Liver (tissue), 3 donors: ENCODE measurements at regions not wholly inside any gene's neighbourhood (a gene's known extent, or its start where the extent isn't known, plus 50 kb on each side); places are given as distances from the start of the nearest gene placed in this dataset.

ENCODE experiments used
- CTCF ChIP-seq: fragments of 150-350 bp; IDR thresholded peaks from 2 replicates; pipeline ENCODE4 v1.5.1; 2017; ENCODE audit warnings: improper control_type of control experiment, low read depth, low read length; ENCODE audit not compliant: missing input control
- FOXA1 ChIP-seq: IDR thresholded peaks from 2 replicates; pipeline ENCODE4 v1.6.1; 2016; ENCODE audit warnings: antibody characterized with exemption
- GABPA ChIP-seq, 2 donors: IDR thresholded peaks in 1 of 2; conservative IDR thresholded peaks in 1 of 2; 2 replicates each; pipeline ENCODE4 v1.6.1; 2016; ENCODE audit warnings: antibody characterized with exemption in 2 of 2, mild to moderate bottlenecking in 1 of 2, moderate library complexity in 1 of 2
- HNF4A ChIP-seq, 2 donors: conservative IDR thresholded peaks; 2 replicates each; pipeline ENCODE4 v1.6.1; 2016; ENCODE audit warnings: antibody characterized with exemption in 2 of 2, mild to moderate bottlenecking in 2 of 2
- JUND ChIP-seq, 2 donors: IDR thresholded peaks; 2 replicates each; pipeline ENCODE4 v1.6.1; 2016; ENCODE audit warnings: antibody characterized with exemption in 2 of 2
- MAX ChIP-seq: IDR thresholded peaks from 2 replicates; pipeline ENCODE4 v1.6.1; 2016; ENCODE audit warnings: antibody characterized with exemption
- RAD21 ChIP-seq, 2 donors: IDR thresholded peaks; 2 replicates each; pipeline ENCODE4 v1.6.1; 2016; ENCODE audit warnings: antibody characterized with exemption in 2 of 2, mild to moderate bottlenecking in 2 of 2
- REST ChIP-seq: IDR thresholded peaks from 2 replicates; pipeline ENCODE4 v1.6.1; 2016; ENCODE audit warnings: antibody characterized with exemption, mild to moderate bottlenecking
- SP1 ChIP-seq: IDR thresholded peaks from 2 replicates; pipeline ENCODE4 v1.6.1; 2018; ENCODE audit warnings: antibody characterized with exemption, mild to moderate bottlenecking
- TAF1 ChIP-seq: conservative IDR thresholded peaks from 2 replicates; pipeline ENCODE4 v1.6.1; 2016; ENCODE audit warnings: antibody characterized with exemption, mild to moderate bottlenecking
- donor health status: healthy.
- donor health status: healthy.

- TF ChIP-seq CTCF, result no peak
- TF ChIP-seq RAD21 (IDR thresholded peaks at IDR 0.05), result no peak
- no peak for TF ChIP-seq SP1
- TF ChIP-seq REST, result no peak
- no peak for TF ChIP-seq GABPA (IDR thresholded peaks at IDR 0.05 in 1 of 2, conservative IDR thresholded peaks at IDR 0.05 in 1 of 2)
- no peak for TF ChIP-seq JUND (IDR thresholded peaks at IDR 0.05)
- no peak for TF ChIP-seq HNF4A (conservative IDR thresholded peaks at IDR 0.05)
- TF ChIP-seq TAF1, result no peak
- TF ChIP-seq MAX, result no peak
- no peak for TF ChIP-seq FOXA1
Measured at GRCh38 chr4:147351083-147351787, 129.7 kb upstream of the EDNRA start.
